NCI-H128 (cell line): ENCODE measurements at regions not wholly inside any gene's neighbourhood (a gene's known extent, or its start where the extent isn't known, plus 50 kb on each side); places are given as distances from the start of the nearest gene placed in this dataset.
"Not testable (repeated sequence)": the region's sequence is repeated elsewhere in the genome, so short reads cannot be mapped to it uniquely, and the experiment has no call there.

Source experiments
- DNase-seq: peaks from one replicate; lab custom pipeline; 2025; ENCODE audit not compliant: unreplicated experiment; lab: John Stamatoyannopoulos, UW

GRCh38 chr18:65206551-65207260 is 544.1 kb upstream of the CDH7 start:
- DNase-seq = no peak

- no peak for DNase-seq
These were observed 548.7 kb upstream of the CDH7 start for GRCh38 chr18:65202091-65202490.

- no peak for DNase-seq
These were observed 575.1 kb upstream of the CDH7 start for GRCh38 chr18:65175681-65176080.

GRCh38 chr18:65162086-65162485 is 588.7 kb upstream of the CDH7 start:
- not testable (repeated sequence) for DNase-seq

GRCh38 chr18:65146482-65147021 is 604.3 kb upstream of the CDH7 start:
- no peak for DNase-seq

GRCh38 chr18:65145312-65145711 is 605.5 kb upstream of the CDH7 start:
- no peak for DNase-seq

- no peak for DNase-seq
These were observed 617.2 kb upstream of the CDH7 start for GRCh38 chr18:65133610-65134009.

- DNase-seq = no peak
These were observed 626.2 kb upstream of the CDH7 start for GRCh38 chr18:65124633-65125032.

GRCh38 chr18:65103864-65104263 is 646.9 kb upstream of the CDH7 start:
- DNase-seq = no peak

- no peak for DNase-seq
These were observed 657.5 kb upstream of the CDH7 start for GRCh38 chr18:65093346-65093745.

- DNase-seq = no peak
These were observed 659.0 kb upstream of the CDH7 start for GRCh38 chr18:65091744-65092329.

GRCh38 chr18:65082907-65083306 is 667.9 kb upstream of the CDH7 start:
- no peak for DNase-seq

- DNase-seq = no peak
These were observed 669.0 kb upstream of the CDH7 start for GRCh38 chr18:65081786-65082185.

- no peak for DNase-seq
These were observed 677.7 kb upstream of the CDH7 start for GRCh38 chr18:65073060-65073550.

- no peak for DNase-seq
These were observed 693.3 kb upstream of the CDH7 start for GRCh38 chr18:65057439-65058083.

GRCh38 chr18:65056575-65056974 is 694.2 kb upstream of the CDH7 start:
- no peak for DNase-seq

GRCh38 chr18:65049586-65049985 is 701.2 kb upstream of the CDH7 start:
- no peak for DNase-seq

GRCh38 chr18:65039578-65039977 is 711.2 kb upstream of the CDH7 start:
- DNase-seq = no peak

- DNase-seq = no peak
These were observed 715.1 kb upstream of the CDH7 start for GRCh38 chr18:65035701-65036100.

- no peak for DNase-seq
These were observed 725.1 kb upstream of the CDH7 start for GRCh38 chr18:65025756-65026155.

GRCh38 chr18:65021021-65021420 is 729.8 kb upstream of the CDH7 start:
- DNase-seq = no peak

- DNase-seq = no peak
These were observed 732.6 kb upstream of the CDH7 start for GRCh38 chr18:65018184-65018583.
